Ascending aorta (tissue), 2 donors: ENCODE measurements at regions not wholly inside any gene's neighbourhood (a gene's known extent, or its start where the extent isn't known, plus 50 kb on each side); places are given as distances from the start of the nearest gene placed in this dataset.

ENCODE experiments used
- DNase-seq, 2 donors: peaks; one replicate each; pipeline ENCODE4 v3.0.0-alpha.2; 2019; ENCODE audit warnings: low spot score in 2 of 2
- H3K27ac ChIP-seq, 2 donors: fragments of 200-600 bp; sonication (generic); one replicate each; pipeline ENCODE4 v1.5.1; 2016 to 2017; ENCODE audit warnings: mild to moderate bottlenecking in 1 of 2
- H3K27me3 ChIP-seq: fragments of 200-600 bp; sonication (generic); one replicate; pipeline ENCODE4 v1.5.1; 2017
- H3K36me3 ChIP-seq, 2 donors: fragments of 200-600 bp; sonication (generic); one replicate each; pipeline ENCODE4 v1.5.1; 2016
- H3K4me1 ChIP-seq, 2 donors: fragments of 200-600 bp; sonication (generic); one replicate each; pipeline ENCODE4 v1.5.1; 2016 to 2017; ENCODE audit warnings: mild to moderate bottlenecking in 1 of 2
- H3K4me3 ChIP-seq, 2 donors: fragments of 200-600 bp; sonication (generic); one replicate each; pipeline ENCODE4 v1.5.1; 2016 to 2017; ENCODE audit warnings: mild to moderate bottlenecking in 1 of 2
- H3K9me3 ChIP-seq, 2 donors: fragments of 200-600 bp; sonication (generic); one replicate each; pipeline ENCODE4 v1.5.1; 2016
- intact Hi-C: fragments of 100-400 bp; cut with DNase I; formaldehyde crosslinking; loops from one replicate; pipeline ENCODE4 v1.15.1; 2023
- TF ChIP-seq, protein P1 (sequence below), 3 experiments: fragments of 200-600 bp in 2 of 3; fragments of 450-650 bp in 1 of 3; sonication (generic) in 2 of 3; IDR thresholded peaks; one replicate each; pipeline ENCODE4 v1.5.1; 2016 to 2019; ENCODE audit warnings: antibody characterized with exemption in 3 of 3, mild to moderate bottlenecking in 1 of 3, moderate library complexity in 1 of 3

DNA sequence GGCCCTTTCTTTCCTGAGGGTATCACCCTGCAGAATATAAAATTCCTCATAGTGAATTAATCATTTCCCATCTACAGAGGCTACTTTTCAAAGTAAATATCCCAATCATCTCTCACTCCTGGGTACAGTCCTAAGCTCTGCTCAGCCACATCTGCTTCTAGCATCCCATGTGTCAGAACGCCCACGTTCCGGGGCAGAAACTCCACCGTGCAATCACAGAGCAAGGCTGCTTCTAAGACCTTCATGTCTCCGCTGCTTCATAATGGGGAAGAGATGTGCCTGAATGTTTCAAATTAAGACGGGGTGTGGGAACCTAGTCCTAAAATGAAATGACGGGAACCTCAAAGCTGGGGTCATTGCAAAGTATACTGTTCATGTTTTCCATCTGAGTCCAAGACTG is 208.8 kb upstream of the GMDS start:
- Histone ChIP-seq H3K9me3 (no peaks in the 10 kb centered on the region), H3K36me3 (no peaks in the 10 kb centered on the region), H3K4me3 (no peak overlapping the region), H3K27me3 (no peaks in the 10 kb centered on the region), H3K27ac (no peak overlapping the region), H3K4me1 (peaks cover under 1 to 2% of the 10 kb centered on the region in 2 donors)
- TF ChIP-seq, protein P1, sequence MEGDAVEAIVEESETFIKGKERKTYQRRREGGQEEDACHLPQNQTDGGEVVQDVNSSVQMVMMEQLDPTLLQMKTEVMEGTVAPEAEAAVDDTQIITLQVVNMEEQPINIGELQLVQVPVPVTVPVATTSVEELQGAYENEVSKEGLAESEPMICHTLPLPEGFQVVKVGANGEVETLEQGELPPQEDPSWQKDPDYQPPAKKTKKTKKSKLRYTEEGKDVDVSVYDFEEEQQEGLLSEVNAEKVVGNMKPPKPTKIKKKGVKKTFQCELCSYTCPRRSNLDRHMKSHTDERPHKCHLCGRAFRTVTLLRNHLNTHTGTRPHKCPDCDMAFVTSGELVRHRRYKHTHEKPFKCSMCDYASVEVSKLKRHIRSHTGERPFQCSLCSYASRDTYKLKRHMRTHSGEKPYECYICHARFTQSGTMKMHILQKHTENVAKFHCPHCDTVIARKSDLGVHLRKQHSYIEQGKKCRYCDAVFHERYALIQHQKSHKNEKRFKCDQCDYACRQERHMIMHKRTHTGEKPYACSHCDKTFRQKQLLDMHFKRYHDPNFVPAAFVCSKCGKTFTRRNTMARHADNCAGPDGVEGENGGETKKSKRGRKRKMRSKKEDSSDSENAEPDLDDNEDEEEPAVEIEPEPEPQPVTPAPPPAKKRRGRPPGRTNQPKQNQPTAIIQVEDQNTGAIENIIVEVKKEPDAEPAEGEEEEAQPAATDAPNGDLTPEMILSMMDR (IDR thresholded peaks at IDR 0.05), result no peak
- intact Hi-C loops, result no loop called here
- DNase-seq, result no peak

DNA sequence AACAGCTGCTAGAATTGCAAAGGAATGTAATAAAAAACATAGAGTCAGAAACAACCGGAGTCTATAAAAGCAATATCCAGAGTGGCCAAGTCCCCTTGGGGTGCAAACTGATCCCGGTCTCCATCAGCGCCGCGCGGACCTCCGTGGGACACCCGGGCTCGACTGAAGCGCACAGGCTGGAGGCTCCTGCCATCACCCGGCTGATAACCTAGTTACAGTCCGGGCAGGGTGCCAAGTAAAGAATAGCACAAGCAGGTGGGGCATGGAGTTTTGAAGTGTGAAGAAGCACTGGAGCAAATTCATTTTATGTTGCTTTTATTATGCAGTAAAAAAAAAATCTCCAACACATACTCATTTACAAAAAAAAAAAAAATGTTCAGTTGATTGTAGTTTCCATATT is 205.1 kb upstream of the GMDS start:
- Histone ChIP-seq H3K9me3 (no peaks in the 10 kb centered on the region), H3K36me3 (no peaks in the 10 kb centered on the region), H3K4me1 (peaks cover 3 to 11% of the 10 kb centered on the region in 2 donors), H3K27me3 (no peaks in the 10 kb centered on the region), H3K4me3 (peak overlapping the region in 1 of 2 donors; percentile 43), H3K27ac (no peak overlapping the region)
- TF ChIP-seq, protein P1 (IDR thresholded peaks at IDR 0.05), result peak in 1 of 3 experiments; percentile 11
- intact Hi-C loops, result no loop called here
- DNase-seq, result no peak

DNA sequence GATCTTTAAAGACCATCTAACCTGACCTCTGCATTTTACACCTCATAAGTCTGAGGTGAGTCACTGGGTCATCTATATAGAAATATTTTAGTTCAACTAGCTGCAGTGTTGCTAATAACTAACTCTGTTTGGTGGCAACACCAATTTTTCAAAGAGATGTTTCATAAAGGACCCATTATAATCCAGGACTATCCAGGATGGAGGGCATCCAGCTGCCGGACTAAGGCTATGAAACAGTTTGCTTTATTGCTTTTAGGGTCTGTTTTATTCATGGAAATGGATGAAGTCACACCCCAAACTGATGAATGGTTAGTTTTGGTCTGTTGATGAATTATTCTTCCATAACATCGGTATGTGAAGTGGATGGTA is 204.2 kb upstream of the GMDS start:
- Histone ChIP-seq H3K36me3 (no peaks in the 10 kb centered on the region), H3K27me3 (no peaks in the 10 kb centered on the region), H3K9me3 (no peaks in the 10 kb centered on the region), H3K4me3 (peak overlapping the region in 1 of 2 donors; percentile 62), H3K4me1 (peaks cover 3 to 11% of the 10 kb centered on the region in 2 donors), H3K27ac (peak overlapping the region; percentile 56 to 59)
- intact Hi-C loops, result loop anchor here (2.0 to 5.0 kb wide), 5 partner anchors 97 to 845 kb away; no protein-coding TSS in a partner anchor
- TF ChIP-seq, protein P1 (IDR thresholded peaks at IDR 0.05), result no peak
- no peak for DNase-seq

DNA sequence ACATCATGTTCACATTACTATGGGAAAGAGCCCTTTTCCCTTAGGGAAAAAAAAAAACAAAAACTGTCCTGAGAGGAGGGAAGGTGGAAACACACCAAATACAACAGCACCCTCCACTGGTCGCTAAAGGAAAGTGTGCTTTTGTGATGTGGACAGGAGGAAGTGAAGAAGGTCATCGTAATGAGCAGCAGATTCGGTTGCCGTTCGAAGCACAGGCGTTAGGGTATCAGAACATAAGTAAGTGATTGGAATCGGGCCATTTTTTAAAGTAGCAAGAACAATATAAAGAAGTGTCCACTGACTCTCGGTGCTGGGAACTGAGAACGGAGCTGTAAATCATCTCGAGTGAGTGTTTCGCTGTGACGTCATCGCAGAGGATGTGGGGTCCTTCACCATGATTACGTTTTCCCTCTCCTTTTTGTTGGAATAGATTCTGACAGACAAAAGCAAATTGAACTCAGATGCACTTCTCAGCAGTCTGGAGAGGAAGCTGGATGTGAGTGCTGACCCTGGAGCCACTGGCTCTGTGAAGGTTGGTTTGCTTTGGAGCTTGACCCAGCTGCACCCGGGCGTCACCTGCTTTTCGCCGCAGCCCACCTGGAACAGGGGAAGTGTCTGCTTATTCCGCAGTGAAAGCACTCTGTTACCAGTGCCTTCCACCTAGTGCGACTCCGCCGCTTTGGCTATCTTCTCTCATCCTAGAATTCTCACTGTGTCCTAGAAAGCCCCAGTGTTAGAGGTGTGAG is 203.6 kb upstream of the GMDS start:
- Histone ChIP-seq H3K27ac (peak overlapping the region; percentile 56 to 59), H3K36me3 (no peaks in the 10 kb centered on the region), H3K9me3 (no peaks in the 10 kb centered on the region), H3K4me1 (peaks cover 3 to 11% of the 10 kb centered on the region in 2 donors), H3K4me3 (peak overlapping the region; percentile 42 to 62), H3K27me3 (no peaks in the 10 kb centered on the region)
- intact Hi-C loops, result loop anchor here (1.0 to 5.0 kb wide), 6 partner anchors 97 to 853 kb away; no protein-coding TSS in a partner anchor
- peak in 1 of 2 donors; percentile 76 for DNase-seq
- TF ChIP-seq, protein P1 (IDR thresholded peaks at IDR 0.05), result peak; percentile 45 to 84 (median 76)

DNA sequence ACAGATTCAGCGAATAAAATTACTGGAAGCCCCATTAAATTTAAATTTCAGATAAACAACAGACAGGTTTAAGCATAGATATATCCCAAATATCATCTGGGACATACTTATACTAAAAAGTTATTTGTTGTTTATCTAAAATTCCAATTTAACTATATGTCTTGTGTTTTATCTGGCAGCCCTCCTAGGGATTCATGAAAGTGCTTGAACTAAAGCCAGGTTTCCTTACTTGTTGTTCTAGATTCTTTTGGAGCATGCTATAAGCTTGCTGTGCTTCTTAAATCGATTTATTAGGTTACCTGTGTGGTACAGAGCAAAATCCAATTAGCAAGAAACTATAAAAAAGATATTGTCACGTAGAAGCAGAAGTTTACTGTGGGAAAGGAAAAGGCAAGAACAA is 202.5 kb upstream of the GMDS start:
- no peak overlapping the region for H3K27ac ChIP-seq
- no peak overlapping the region for H3K4me3 ChIP-seq
- no peaks in the 10 kb centered on the region for H3K27me3 ChIP-seq
- no peak for DNase-seq
- no peaks in the 10 kb centered on the region for H3K9me3 ChIP-seq
- TF ChIP-seq, protein P1 (IDR thresholded peaks at IDR 0.05), result no peak
- intact Hi-C loops, result loop anchor here (1.0 to 5.0 kb wide), 6 partner anchors 96 to 852 kb away; no protein-coding TSS in a partner anchor
- H3K36me3 ChIP-seq, result no peaks in the 10 kb centered on the region
- H3K4me1 ChIP-seq, result peaks cover 3 to 11% of the 10 kb centered on the region in 2 donors
